B cell (primary cell): ENCODE measurements at regions not wholly inside any gene's neighbourhood (a gene's known extent, or its start where the extent isn't known, plus 50 kb on each side); places are given as distances from the start of the nearest gene placed in this dataset.

Experiments
- ATAC-seq: fragments of 200-7000 bp; cut with Tn5 transposase; one replicate; pipeline ENCODE4 v1.10.0; 2021; ENCODE audit warnings: low read depth, mild to moderate bottlenecking, moderate number of reproducible peaks, moderate library complexity
- CTCF ChIA-PET: fragments of 350-600 bp; sonication (Branson Sonifier 250); formaldehyde crosslinking; loops from one replicate; lab custom pipeline; 2021; ENCODE audit warnings: antibody characterized with exemption, inconsistent platforms; lab: Charles Lee
- POLR2A ChIA-PET: fragments of 350-600 bp; sonication (Branson Sonifier 250); formaldehyde crosslinking; loops from one replicate; lab custom pipeline; 2021; ENCODE audit warnings: antibody characterized with exemption; lab: Charles Lee
- DNase-seq: peaks from one replicate; pipeline ENCODE4 v3.0.0; 2013
- H2AFZ ChIP-seq: 2 replicates; pipeline ENCODE4 v1.6.1; 2012; ENCODE audit warnings: mild to moderate bottlenecking, low read depth, low read length; ENCODE audit not compliant: insufficient read depth, poor library complexity, severe bottlenecking
- H3K27ac ChIP-seq, 2 donors: 1 replicate in 1 of 2; 2 replicates in 1 of 2; pipeline ENCODE4 v1.5.1; 2012 to 2013; ENCODE audit warnings: low read length in 2 of 2, mild to moderate bottlenecking in 2 of 2, moderate library complexity in 1 of 2
- H3K27me3 ChIP-seq, 4 experiments: fragments of 200-600 bp in 1 of 4; sonication (generic) in 1 of 4; replicated peaks in 1 of 4; 1 replicate in 2 of 4; 2 replicates in 2 of 4; pipeline versions ENCODE4 v1.6.1 to v1.7.0; 2013 to 2016; ENCODE audit warnings: low read length in 3 of 4, mild to moderate bottlenecking in 2 of 4, mixed read lengths in 1 of 4, moderate library complexity in 1 of 4; ENCODE audit not compliant: insufficient read depth in 4 of 4, control insufficient read depth in 3 of 4; ENCODE audit errors: control extremely low read depth in 1 of 4
- H3K36me3 ChIP-seq, 2 experiments: replicated peaks in 1 of 2; 1 replicate in 1 of 2; 2 replicates in 1 of 2; pipeline versions ENCODE4 v1.6.1 to v1.7.1; 2013; ENCODE audit warnings: low read length in 1 of 2; ENCODE audit not compliant: insufficient read depth in 2 of 2, control insufficient read depth in 1 of 2; ENCODE audit errors: control extremely low read depth in 1 of 2, extremely low read depth in 1 of 2
- H3K4me1 ChIP-seq, 2 donors: fragments of 200-600 bp in 1 of 2; sonication (generic) in 1 of 2; 1 replicate in 1 of 2; 2 replicates in 1 of 2; pipeline versions ENCODE4 v1.5.1 to v1.6.1; 2013 to 2017; ENCODE audit warnings: low read length in 2 of 2; ENCODE audit not compliant: control insufficient read depth in 2 of 2, insufficient read depth in 2 of 2
- H3K4me2 ChIP-seq: replicated peaks from 2 replicates; pipeline ENCODE3; 2012; ENCODE audit warnings: mild to moderate bottlenecking, low read depth, low read length; ENCODE audit not compliant: poor library complexity, severe bottlenecking
- H3K4me3 ChIP-seq, 5 experiments: fragments of 200-600 bp in 1 of 5; sonication (generic) in 1 of 5; 1 replicate in 3 of 5; 2 replicates in 2 of 5; pipeline versions ENCODE4 v1.5.1 to v1.7.0; 2011 to 2016; ENCODE audit warnings: low read length in 4 of 5, mild to moderate bottlenecking in 4 of 5, low read depth in 2 of 5, control low read depth in 1 of 5, moderate library complexity in 1 of 5; ENCODE audit not compliant: insufficient read depth in 1 of 5; ENCODE audit errors: control extremely low read depth in 1 of 5, extremely low read depth in 1 of 5
- H3K79me2 ChIP-seq: fragments of 200-600 bp; sonication (generic); one replicate; pipeline ENCODE4 v1.6.0; 2016; ENCODE audit warnings: low read length; ENCODE audit not compliant: control insufficient read depth, insufficient read depth
- H3K9ac ChIP-seq: fragments of 200-600 bp; sonication (generic); 2 replicates; pipeline ENCODE4 v1.6.1; 2017; ENCODE audit warnings: mild to moderate bottlenecking, low read length, moderate library complexity
- H3K9me3 ChIP-seq, 3 donors: one replicate each; pipeline versions ENCODE4 v1.6.1 to v1.7.1; 2013; ENCODE audit warnings: low read length in 2 of 3; ENCODE audit not compliant: control insufficient read depth in 2 of 3, insufficient read depth in 1 of 3; ENCODE audit errors: control extremely low read depth in 1 of 3
- H4K20me1 ChIP-seq: 2 replicates; pipeline ENCODE4 v1.6.0; 2012; ENCODE audit warnings: mild to moderate bottlenecking, low read length; ENCODE audit not compliant: insufficient read depth, control insufficient read depth, poor library complexity, severe bottlenecking
- H3K27ac Mint-ChIP-seq: one replicate; pipeline ENCODE4 v1.8.0; 2021; ENCODE audit warnings: mixed read lengths
- H3K27me3 Mint-ChIP-seq: one replicate; pipeline ENCODE4 v1.8.0; 2021; ENCODE audit warnings: mixed read lengths
- H3K4me1 Mint-ChIP-seq: one replicate; pipeline ENCODE4 v1.8.0; 2021; ENCODE audit warnings: mixed read lengths
- H3K4me3 Mint-ChIP-seq: one replicate; pipeline ENCODE4 v1.8.0; 2021; ENCODE audit warnings: mixed read lengths
- H3K9me3 Mint-ChIP-seq: one replicate; pipeline ENCODE4 v1.8.0; 2022; ENCODE audit warnings: mixed read lengths; ENCODE audit not compliant: insufficient read depth
- CTCF ChIP-seq: fragments of 200-600 bp; IDR thresholded peaks from one replicate; pipeline ENCODE4 v1.8.0; 2022; ENCODE audit warnings: antibody characterized with exemption, mild to moderate bottlenecking
- EZH2 ChIP-seq: IDR thresholded peaks from 2 replicates; pipeline ENCODE4 v1.6.1; 2012; ENCODE audit warnings: borderline replicate concordance, low read depth, mild to moderate bottlenecking, moderate library complexity, low read length; ENCODE audit not compliant: insufficient read depth, poor library complexity, severe bottlenecking
- WGBS: methylation state at CpG from one replicate; pipeline ENCODE4 v1.1.5; 2013; ENCODE audit warnings: missing lambda C conversion rate; ENCODE audit not compliant: insufficient coverage; 5-methylcytosine and 5-hydroxymethylcytosine counted together
- intact Hi-C: fragments of 100-400 bp; cut with micrococcal nuclease; formaldehyde crosslinking; loops from one replicate; pipeline ENCODE4 v1.10.0; 2022

- no peaks in the 10 kb centered on the region for H3K36me3 ChIP-seq
- H3K9me3 Mint-ChIP-seq, result no peaks in the 10 kb centered on the region
- ATAC-seq, result no peak
- no peaks in the 10 kb centered on the region for H3K79me2 ChIP-seq
- TF ChIP-seq CTCF, result no peak
- no peak for TF ChIP-seq EZH2
- DNase-seq, result no peak
- H3K27me3 ChIP-seq, result peaks cover 0 to 13% (median 1%) of the 10 kb centered on the region in 4 experiments
- H4K20me1 ChIP-seq, result no peaks in the 10 kb centered on the region
- no peak overlapping the region for H3K27ac Mint-ChIP-seq
- WGBS, result 79% methylated on average over 26 of the region's 26 CpGs
- H2AFZ ChIP-seq, result no peak overlapping the region
- peaks cover 0 to 8% (median 0%) of the 10 kb centered on the region in 3 donors for H3K9me3 ChIP-seq
- intact Hi-C loops, result no loop called here
- H3K4me2 ChIP-seq, result no peak overlapping the region
- peaks cover 36% of the 10 kb centered on the region for H3K27me3 Mint-ChIP-seq
- POLR2A ChIA-PET, result no interaction called here
- H3K9ac ChIP-seq, result no peak overlapping the region
- H3K27ac ChIP-seq, result no peak overlapping the region
- H3K4me3 Mint-ChIP-seq, result no peak overlapping the region
- no peaks in the 10 kb centered on the region for H3K4me1 Mint-ChIP-seq
- no peaks in the 10 kb centered on the region for H3K4me1 ChIP-seq
- no peak overlapping the region for H3K4me3 ChIP-seq
- CTCF ChIA-PET, result no interaction called here
Measured at GRCh38 chr3:13213911-13214846, 140.9 kb upstream of the IQSEC1 start.

GRCh38 chr3:13213490-13213889 lies 140.3 kb upstream of the IQSEC1 start:
- no peak overlapping the region for H3K4me3 ChIP-seq
- H3K27me3 ChIP-seq, result peaks cover 0 to 13% (median 1%) of the 10 kb centered on the region in 4 experiments
- intact Hi-C loops, result no loop called here
- no peaks in the 10 kb centered on the region for H3K9me3 Mint-ChIP-seq
- H3K9ac ChIP-seq, result no peak overlapping the region
- ChIA-PET CTCF (interaction anchor here (1.0 kb wide), 1 partner anchor 121 kb away, joined by 8 read pairs; no protein-coding TSS in a partner anchor), POLR2A (no interaction called here)
- no peaks in the 10 kb centered on the region for H3K4me1 Mint-ChIP-seq
- H2AFZ ChIP-seq, result no peak overlapping the region
- H3K9me3 ChIP-seq, result peaks cover 0 to 8% (median 0%) of the 10 kb centered on the region in 3 donors
- H4K20me1 ChIP-seq, result no peaks in the 10 kb centered on the region
- no peaks in the 10 kb centered on the region for H3K79me2 ChIP-seq
- no peak overlapping the region for H3K4me2 ChIP-seq
- H3K27ac Mint-ChIP-seq, result no peak overlapping the region
- DNase-seq, result no peak
- no peaks in the 10 kb centered on the region for H3K36me3 ChIP-seq
- H3K4me3 Mint-ChIP-seq, result no peak overlapping the region
- 90% methylated on average over 2 of the region's 3 CpGs for WGBS
- peaks cover 41% of the 10 kb centered on the region for H3K27me3 Mint-ChIP-seq
- ATAC-seq, result no peak
- TF ChIP-seq EZH2, result no peak
- H3K27ac ChIP-seq, result no peak overlapping the region
- H3K4me1 ChIP-seq, result no peaks in the 10 kb centered on the region
